HG03571 (cell line): ENCODE measurements at regions not wholly inside any gene's neighbourhood (a gene's known extent, or its start where the extent isn't known, plus 50 kb on each side); places are given as distances from the start of the nearest gene placed in this dataset.
"Not testable (repeated sequence)": the region's sequence is repeated elsewhere in the genome, so short reads cannot be mapped to it uniquely, and the experiment has no call there.

Experiments
- ATAC-seq: cut with Tn5 transposase; IDR thresholded peaks from one replicate; pipeline ENCODE4 v1.9.1; 2021; ENCODE audit not compliant: unreplicated experiment

DNA sequence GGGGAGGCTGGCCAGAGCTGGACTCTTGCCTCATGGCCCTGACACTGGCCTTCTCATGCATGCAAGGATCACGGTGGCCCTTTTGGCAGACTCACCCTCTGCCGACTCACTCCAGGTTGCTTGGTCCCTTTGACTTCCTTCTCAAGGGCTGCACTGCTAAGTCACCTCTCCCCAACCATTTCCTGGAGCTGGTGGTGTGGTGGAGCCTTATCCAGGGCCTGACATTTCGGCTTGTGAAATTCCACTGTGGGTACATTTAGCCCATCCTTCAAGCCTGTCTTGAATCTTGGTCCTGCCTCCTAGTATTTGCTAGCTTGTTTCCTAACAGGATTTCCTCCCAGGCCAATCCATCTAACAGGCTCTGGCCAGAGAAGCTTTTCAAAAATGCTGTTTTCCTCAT is 52.6 kb upstream of the JUN start:
- ATAC-seq, result no peak

GRCh38 chr1:58837886-58838285 is 54.0 kb upstream of the JUN start:
- no peak for ATAC-seq

DNA sequence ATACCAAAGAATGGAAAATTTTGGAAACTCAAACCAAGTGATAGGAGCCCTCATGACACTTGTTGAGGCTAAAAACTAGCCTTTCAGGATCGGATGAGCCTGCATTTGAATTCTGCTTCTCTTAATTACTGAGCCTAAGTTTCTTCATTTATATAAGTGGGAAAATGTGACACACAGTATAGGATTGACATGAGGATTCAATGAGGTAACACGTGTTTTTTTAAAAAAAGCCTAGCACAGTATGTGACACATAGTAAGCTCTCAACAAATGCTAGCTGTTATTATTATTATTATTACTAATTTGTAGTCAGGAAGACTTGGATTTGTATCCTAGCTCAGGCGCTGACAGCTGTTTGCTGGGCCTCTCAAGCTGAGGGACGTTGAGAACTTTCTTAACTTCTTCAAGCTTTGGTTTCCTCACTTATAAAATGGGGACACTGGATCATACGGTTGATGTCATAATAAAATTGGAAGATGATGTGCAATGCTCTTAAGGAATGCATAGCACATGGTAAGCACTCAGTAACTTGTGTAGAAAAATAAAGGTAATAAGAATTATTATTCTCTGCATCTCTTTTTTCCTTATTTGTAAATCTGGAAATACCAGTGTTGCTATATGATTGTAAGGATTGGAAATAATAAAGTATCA is 55.4 kb upstream of the JUN start:
- ATAC-seq, result no peak

DNA sequence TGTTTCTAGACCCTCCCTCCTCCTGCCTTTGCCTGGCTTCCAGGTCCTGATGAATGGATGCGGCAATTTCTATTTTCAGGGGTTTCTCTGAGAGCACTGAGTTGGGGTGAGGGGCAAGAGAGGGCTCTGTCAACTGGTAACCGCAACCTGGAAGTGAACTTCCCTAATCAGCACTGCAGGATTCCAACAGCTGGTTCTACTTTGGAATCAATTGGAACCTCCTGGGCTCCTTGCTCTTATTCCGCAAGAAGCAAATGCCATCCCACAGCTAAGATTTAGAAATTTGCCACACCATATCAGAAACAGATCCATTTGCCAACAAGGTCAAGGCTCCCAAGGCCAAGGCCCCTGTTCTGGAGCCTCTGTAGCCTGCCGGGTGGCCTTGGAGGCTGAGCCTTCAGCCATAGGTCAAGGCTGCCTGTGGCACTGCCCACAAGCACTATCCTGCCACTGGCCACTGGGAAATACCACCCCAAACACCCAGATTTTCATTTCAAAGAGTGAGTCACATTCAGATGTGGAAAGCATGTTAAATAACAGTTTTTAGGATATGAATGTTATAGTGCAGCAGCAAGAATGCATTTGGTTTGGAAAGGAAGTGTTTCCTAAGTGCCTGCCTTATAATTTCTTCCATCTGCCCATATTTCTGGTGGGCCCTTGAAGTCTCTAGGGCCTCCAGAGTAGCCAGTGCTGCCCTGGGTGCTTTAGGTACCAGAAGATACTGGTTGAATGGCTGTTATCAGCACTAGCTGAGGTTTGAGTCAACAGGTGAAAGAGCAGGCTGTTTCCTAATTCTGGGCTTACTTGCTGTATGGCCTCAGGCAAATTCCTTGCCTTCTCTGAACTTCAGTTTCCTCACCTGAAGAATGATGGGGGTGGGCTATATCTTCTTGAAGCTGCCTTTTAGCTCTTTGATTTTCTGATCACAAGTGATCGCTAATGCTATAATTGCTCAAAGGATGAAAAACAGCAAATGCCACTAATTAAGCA is 56.3 kb upstream of the JUN start:
- ATAC-seq, result no peak

- ATAC-seq, result no peak
These were observed 57.6 kb upstream of the JUN start for GRCh38 chr1:58841455-58841854.

DNA sequence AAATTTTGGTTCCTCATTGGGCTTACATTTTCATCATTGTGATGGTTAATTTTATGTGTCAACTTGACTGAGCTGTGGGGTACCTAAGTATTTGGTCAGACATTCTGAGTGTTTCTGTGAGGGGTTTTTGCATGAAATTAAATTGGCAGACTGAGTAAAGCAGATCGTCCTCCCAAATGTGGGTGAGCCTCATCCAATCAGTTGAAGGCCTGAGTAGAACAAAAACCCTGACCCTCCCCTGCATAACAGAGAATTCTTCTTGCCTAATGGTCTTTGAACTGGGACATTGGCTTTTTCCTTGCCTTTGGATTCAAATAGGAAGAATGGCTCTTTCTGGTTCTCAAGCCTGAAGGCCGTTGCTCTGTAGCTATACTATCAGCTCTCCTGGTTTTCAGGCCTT is 59.1 kb upstream of the JUN start:
- ATAC-seq, result no peak

GRCh38 chr1:58844176-58844575 is 60.3 kb upstream of the JUN start:
- no peak for ATAC-seq

DNA sequence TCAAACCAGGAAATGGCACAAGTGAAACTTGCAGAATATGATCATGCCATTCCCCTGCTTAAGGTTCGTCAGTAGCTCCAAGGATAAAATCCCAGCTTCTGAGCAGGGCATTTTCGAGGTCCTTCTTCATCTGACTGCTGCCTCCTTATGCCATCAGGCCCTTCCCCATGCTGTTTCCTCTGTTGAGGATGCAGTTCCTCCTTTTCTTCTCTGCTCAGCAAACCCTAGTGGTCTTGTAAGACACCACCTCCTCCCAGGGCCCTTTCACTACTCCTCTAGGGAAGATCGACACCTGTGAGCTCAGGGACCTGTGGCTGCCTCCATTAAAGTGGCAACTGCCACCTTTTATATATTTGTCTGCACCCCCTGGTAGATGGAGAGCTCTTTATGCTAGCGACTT is 62.1 kb upstream of the JUN start:
- ATAC-seq, result no peak

DNA sequence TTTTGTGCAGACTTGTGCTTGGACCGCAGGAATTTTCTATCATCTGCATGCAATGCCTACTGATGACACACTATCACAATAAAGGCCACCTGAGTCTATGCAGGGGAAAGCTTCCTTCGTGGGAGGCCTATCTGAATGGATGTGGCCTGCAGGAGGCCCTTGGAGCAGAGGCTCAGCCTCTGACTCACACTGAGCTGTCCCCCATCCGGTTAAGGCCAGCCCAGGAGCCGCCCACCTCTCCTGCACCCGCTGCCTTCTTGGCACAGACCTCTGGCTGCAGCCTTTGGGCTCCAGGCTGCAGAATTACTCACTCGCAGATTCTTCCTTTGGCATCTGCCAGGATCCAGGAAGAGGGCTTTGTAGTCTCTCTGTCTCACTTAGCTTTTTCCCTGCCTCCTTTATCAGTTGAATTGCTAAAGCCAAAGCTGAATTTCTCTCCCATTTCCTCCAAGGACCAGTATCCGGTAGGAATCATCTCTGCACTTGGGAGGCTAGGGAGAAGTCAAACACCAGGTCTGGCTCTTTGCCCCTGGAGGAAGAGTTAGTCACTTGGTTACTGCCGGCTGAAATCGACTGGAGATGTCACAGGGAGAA is 65.1 kb upstream of the JUN start:
- no peak for ATAC-seq

DNA sequence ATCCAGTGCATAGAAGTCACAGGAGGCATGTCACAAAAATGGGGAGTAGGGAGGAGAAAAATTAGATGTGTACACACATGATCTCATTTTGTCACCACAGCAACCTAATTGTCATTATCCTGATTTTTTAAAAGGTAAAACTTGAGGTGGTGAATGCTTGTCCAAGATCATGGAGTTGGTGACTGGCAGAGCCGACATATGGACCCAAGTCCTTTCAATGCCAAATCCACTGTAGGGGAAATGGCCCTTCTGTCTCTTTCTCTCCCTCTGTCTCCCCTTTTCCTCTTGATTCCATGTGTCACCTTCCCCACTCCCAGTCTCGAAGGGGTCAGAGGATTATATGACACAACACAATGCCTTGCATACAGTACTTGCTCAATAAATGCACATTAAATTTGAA is 65.7 kb upstream of the JUN start:
- ATAC-seq, result no peak

DNA sequence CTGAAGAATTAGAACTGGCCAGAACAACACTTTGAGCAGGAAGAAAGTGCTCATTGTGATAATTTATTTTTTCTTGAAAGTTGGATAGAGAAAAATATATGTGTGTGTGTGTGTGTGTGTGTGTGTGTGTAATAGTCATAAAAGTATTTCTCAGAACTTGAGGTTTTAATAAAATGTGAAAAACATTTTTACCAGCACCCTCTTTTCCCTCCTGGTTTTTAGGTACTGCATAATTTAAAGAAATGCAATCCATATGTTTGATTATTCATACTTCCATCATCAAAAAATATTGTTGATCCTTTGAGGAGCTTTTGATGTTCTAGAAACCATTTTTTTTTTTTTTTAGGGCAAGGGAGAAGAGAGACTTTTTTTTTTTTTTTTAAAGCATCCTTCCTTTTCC is 66.8 kb upstream of the JUN start:
- no peak for ATAC-seq

- ATAC-seq, result no peak
These were observed 69.1 kb upstream of the JUN start for GRCh38 chr1:58852731-58853485.

- no peak for ATAC-seq
These were observed 70.7 kb upstream of the JUN start for GRCh38 chr1:58854576-58854975.

GRCh38 chr1:58855274-58856165 is 71.7 kb upstream of the JUN start:
- no peak for ATAC-seq

GRCh38 chr1:58856281-58856680 is 72.4 kb upstream of the JUN start:
- ATAC-seq, result not testable (repeated sequence)

DNA sequence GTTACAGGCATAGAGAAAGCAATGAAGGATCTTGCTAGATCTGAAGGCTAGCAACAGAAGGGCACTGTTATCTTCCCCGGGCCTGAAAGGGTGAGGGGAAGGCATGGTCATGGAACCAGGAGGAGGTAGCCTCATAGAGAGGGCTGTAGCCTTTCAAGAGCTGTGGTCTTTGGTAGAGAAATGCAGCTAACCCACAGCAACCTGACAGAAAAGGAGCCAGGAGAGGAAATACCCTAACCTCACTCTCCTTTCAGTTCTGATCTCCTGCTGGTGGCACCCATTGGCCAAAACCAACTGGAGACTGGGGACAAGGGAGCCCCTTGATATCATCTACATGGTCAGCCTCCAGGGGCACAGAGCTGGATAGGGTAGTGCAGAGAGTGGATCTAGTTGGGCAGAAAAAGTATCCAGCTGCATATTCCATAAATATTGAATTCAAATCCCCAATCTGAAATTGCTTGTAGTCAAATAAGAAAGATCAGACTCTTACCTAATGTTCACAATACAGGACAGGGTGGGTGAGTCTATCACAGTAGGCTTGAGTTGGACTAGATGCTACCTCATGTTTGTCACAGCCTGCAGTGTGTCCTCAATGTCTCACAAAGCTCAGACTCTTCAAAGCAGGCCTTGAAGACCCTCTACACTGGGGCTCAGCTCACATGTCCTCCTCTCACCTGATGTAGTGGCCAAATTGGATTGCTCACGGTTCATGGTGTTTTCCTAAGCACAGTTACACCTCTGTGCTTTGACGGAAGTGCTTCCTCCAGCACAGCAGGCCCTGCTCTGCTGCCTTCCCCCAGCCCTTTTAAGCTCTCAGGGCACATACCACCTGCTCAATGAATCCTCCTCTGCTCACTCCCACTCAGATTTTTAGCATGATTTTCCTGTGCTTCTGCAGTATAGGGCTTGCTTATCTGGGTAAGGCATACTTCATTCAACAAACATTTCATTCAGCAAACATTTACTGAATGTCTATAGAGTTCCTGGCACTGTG is 74.1 kb upstream of the JUN start:
- peak; percentile 84 for ATAC-seq

- ATAC-seq, result no peak
These were observed 76.1 kb upstream of the JUN start for GRCh38 chr1:58859769-58860485.

DNA sequence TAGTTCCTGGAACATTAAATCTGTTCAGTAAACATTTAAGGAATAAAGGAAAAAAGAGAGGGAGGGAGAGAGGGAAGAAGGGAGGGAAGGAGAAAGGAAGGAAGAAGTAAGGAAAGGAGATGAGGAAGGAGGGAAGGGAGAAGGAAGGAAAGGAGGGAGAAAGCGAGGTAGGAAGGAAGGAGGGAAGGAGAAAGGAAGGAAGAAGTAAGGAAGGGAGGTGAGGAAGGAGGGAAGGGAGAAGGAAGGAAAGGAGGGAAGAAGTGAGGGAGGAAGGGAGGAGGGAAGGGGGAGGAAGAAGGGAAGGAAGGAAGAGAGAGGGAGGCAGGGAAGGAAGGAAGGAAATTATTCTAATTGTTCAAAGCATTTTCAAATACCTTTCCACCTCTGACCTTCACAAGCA is 77.2 kb upstream of the JUN start:
- no peak for ATAC-seq
